LNCaP clone FGC (cell line): ENCODE measurements at regions not wholly inside any gene's neighbourhood (a gene's known extent, or its start where the extent isn't known, plus 50 kb on each side); places are given as distances from the start of the nearest gene placed in this dataset.
A peak's percentile ranks its signal among the peaks of the same experiment; 100 is the strongest.

Source experiments
- DNase-seq: peaks from one replicate; pipeline ENCODE4 v3.0.0-alpha.2; 2011; ENCODE audit warnings: low read depth
- H3K4me3 ChIP-seq: 2 replicates; pipeline ENCODE4 v1.5.1; 2011; ENCODE audit warnings: mild to moderate bottlenecking, low read depth, low read length, control low read depth
- CTCF ChIP-seq: IDR thresholded peaks from 2 replicates; pipeline ENCODE4 v1.5.1; 2012; ENCODE audit warnings: mild to moderate bottlenecking; ENCODE audit not compliant: control insufficient read depth, insufficient read depth; ENCODE audit errors: extremely low read depth

DNA sequence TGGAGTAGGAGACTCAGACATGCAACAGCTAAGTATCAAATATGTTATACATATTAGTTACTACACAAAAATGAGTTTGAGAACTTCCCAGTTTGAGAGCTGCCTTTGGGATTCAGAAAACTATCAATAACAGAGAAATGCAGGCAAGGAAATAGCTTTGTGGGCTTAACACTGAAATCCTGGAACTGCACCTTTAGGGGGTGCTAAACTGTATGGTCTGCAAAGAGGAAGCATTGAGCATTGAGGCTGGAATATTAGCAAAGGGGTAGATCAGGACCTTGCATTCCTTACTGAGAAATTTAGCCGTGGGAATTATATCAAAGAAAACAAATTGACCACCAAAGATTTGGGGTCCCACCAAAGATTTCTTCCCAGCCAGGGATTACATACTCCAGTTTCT, 580.0 kb downstream of the ZNF385D start:
- DNase-seq, result no peak
- H3K4me3 ChIP-seq, result no peak overlapping the region
- peak; percentile 30; the same call in 1 of the 2 replicates for TF ChIP-seq CTCF

DNA sequence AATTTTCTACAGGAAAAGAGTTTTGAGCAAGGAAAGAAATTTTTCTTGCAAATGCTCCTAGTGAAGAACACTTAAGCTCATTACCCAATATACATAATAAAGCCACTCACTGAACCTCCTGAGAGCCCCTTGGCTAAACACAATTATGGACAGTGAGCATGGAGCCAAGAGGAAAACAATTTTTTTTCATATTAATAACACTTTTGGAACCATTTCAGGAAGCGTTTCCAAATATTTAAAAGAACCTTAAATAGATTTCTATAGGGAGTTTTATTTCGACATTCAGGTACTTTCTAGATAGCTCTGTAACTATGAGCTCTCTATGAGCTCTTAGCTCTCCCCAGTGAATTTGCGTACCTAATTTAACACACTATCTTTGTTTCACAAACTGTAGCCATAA, 581.1 kb downstream of the ZNF385D start:
- no peak for TF ChIP-seq CTCF
- no peak overlapping the region for H3K4me3 ChIP-seq
- no peak for DNase-seq

- no peak for TF ChIP-seq CTCF
- no peak for DNase-seq
Measured at GRCh38 chr3:21168471-21168870, 582.5 kb downstream of the ZNF385D start.

GRCh38 chr3:21163956-21164355, 587.1 kb downstream of the ZNF385D start:
- no peak for DNase-seq
- no peak for TF ChIP-seq CTCF
- H3K4me3 ChIP-seq, result no peak overlapping the region

More at GRCh38 chr3:21168471-21168870, 582.5 kb downstream of the ZNF385D start:
- no peak overlapping the region for H3K4me3 ChIP-seq

GRCh38 chr3:21159543-21159906, 591.5 kb downstream of the ZNF385D start:
- no peak overlapping the region for H3K4me3 ChIP-seq
- TF ChIP-seq CTCF, result no peak
- DNase-seq, result no peak

DNA sequence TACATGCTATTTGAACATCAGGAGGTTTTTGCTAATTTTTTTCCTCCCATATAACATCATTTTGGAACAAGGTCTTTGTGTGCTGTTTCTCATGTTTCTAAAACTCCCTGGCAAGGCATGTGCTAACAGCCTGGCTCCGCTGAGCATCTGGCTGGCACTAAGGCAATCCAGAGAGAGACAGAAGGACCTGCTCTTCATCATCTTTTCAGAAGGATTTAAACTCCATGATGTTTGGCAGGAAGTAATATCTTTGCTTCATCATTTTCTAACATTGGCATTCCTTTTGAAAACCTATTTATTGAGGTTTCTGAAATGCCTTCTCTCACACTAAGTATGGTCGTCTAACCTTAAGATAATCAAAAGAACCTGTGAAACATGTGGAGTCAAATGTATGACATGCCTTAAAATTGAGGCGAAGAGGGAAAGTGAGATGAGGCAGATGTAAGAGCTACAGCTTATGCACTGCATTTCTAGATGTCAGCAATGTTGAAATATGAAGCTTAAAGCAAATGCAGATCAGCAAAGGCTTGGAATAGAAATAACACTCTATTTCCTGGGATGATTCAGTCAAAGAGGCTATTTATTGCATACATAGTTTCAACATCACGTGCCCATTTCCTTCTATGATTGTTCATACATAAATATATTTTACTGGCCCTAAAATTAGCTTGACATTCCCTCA, 592.0 kb downstream of the ZNF385D start:
- no peak overlapping the region for H3K4me3 ChIP-seq
- no peak for DNase-seq
- TF ChIP-seq CTCF, result no peak

DNA sequence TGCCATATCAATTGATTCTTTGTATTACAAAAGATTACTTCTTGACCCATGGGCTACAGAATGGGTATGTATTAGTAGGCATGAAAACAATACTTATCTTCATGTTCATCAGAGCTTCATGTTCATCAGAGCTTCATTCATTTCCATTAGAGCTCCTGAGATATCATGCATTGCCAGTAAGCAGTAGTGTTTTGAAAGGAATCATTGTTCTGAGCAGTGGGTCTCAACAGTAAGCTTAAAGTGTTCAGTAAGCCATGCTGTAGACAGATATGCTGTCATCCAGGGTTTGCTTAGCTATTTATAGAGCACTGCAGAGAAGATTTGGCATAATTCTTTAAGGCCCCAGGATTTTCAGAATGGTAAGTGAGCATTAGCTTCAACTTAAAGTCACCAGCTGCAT, 596.1 kb downstream of the ZNF385D start:
- TF ChIP-seq CTCF, result no peak
- H3K4me3 ChIP-seq, result no peak overlapping the region

More for the DNA sequence above, 596.1 kb downstream of the ZNF385D start:
- no peak for DNase-seq
